GM12891 (cell line): ENCODE measurements at regions not wholly inside any gene's neighbourhood (a gene's known extent, or its start where the extent isn't known, plus 50 kb on each side); places are given as distances from the start of the nearest gene placed in this dataset.

Source experiments
- PAX5 ChIP-seq: IDR thresholded peaks from 2 replicates; pipeline ENCODE4 v1.6.1; 2011; ENCODE audit warnings: low read length, moderate library complexity, mild to moderate bottlenecking; ENCODE audit not compliant: insufficient read depth, severe bottlenecking
- POLR2A ChIP-seq: IDR thresholded peaks from 2 replicates; pipeline ENCODE4 v1.6.1; 2011; ENCODE audit warnings: low read depth, low read length, control low read depth
- POLR2AphosphoS5 ChIP-seq: IDR thresholded peaks from 2 replicates; pipeline ENCODE4 v1.6.1; 2011; ENCODE audit warnings: low read depth, low read length, control low read depth
- POU2F2 ChIP-seq: IDR thresholded peaks from 2 replicates; pipeline ENCODE4 v1.6.1; 2011; ENCODE audit warnings: low read depth, mild to moderate bottlenecking, control low read depth, low read length, moderate library complexity
- SPI1 ChIP-seq: IDR thresholded peaks from 2 replicates; pipeline ENCODE4 v1.6.1; 2011; ENCODE audit warnings: low read depth, low read length, control low read depth
- TAF1 ChIP-seq: IDR thresholded peaks from 2 replicates; pipeline ENCODE4 v1.6.1; 2011; ENCODE audit warnings: low read depth, low read length, control low read depth

DNA sequence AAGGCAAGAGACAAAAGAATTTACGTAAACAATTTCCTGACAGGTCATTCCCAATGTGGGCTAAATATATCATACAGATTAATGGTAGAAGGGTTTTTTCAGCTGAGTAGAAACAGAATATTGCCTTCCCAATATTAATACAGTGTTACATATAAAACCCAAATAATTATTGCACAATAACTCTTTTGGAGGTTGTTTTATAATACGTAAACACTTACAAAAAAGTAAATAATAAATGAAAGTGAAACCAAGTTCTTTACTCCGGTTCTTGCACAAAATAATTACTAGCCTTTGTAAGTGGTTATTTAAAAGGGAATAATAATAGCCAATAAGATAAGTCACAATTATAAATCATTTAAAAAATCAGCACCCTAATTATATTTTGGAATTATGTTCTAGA, 118.6 kb upstream of the SSTR1 start:
- TF ChIP-seq POLR2AphosphoS5 (no peak), POLR2A (no peak), TAF1 (no peak), POU2F2 (no peak), SPI1 (no peak), PAX5 (no peak)
